Stimulated activated CD8-positive, alpha-beta memory T cell treated with anti-CD3 and anti-CD28 coated beads, Interleukin-12 subunit alpha, Interleukin-12 subunit beta, amount 100 ng/mL, for 24 hours (primary cell): ENCODE measurements at regions not wholly inside any gene's neighbourhood (a gene's known extent, or its start where the extent isn't known, plus 50 kb on each side); places are given as distances from the start of the nearest gene placed in this dataset.
"Not testable (repeated sequence)": the region's sequence is repeated elsewhere in the genome, so short reads cannot be mapped to it uniquely, and the experiment has no call there.

Source experiments
- DNase-seq: peaks from one replicate; pipeline ENCODE4 v3.0.0-alpha.2; 2020; ENCODE audit errors: extremely low read depth

DNA sequence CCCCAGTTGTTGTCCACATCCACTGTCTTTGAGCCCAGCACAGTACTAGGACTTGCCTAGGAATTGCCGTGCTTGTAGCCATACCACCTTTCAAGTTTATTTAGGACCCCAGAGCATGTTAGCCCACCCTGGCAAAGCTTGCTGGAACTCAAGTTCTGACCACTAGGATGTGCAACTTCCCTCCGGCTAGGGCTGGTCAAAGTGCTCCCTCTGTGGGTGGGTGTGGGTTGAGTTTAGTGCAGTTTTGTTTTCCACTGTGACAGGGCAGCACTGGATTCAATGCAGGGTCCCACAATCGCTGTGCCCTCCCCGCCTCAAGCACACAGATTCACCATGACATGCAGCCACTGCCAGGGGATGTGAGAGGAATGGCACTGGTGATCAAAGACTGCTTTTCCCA is 96.0 kb downstream of the RASGEF1B start:
- no peak for DNase-seq

DNA sequence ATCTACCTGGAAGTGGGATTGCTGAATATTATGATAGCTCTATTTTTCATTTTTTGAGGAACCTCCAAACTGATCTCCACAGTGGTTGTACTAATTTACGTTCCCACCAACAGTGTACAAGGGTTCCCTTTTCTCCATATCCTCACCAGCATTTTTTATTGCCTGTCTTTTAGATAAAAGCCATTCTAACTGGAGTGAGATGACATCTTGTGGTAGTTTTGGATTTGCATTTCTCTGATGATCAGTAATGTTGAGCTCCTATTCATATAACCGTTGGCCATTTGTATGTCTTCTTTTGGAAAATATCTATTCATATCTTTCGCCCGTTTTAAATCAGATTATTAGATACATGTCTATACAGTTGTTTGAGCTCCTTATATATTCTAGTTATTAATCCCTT is 101.8 kb downstream of the RASGEF1B start:
- no peak for DNase-seq

DNA sequence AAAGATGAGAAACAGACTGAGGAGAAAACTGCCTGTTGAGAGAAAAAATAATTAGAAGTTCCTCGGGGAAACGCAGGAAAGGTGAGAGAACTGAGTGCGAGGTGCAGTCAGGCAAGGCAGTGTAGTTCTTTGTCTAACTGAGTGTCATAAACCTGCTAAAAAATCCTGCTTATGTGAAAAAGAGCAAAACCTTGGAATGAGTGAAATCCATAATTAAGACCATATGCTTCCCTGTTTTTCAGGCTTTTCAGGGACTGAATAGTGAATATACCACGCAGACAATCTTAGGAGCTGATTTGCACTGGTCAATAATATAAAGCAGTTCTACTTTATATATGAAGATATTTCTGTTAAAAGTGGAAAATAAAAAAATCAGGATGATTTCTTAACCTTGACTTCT is 104.9 kb downstream of the RASGEF1B start:
- no peak for DNase-seq

DNA sequence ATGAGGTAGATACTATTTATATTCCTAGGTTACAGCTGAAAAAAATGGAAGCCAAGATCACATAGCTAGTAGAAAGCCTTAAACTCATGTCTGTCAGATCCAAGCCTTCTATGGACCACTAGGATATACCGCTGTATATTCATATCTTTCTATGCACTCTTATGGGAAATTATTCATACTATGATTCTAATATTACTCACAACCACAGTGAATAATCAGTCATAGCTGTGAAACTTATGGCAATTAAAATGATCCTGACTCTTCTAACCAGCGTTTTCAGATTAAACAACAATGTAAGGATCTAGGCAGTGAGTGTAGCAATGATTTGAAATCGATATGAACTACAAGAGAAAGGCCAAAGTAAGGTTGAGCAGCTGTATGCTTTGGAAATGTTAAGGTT is 111.0 kb downstream of the RASGEF1B start:
- no peak for DNase-seq

DNA sequence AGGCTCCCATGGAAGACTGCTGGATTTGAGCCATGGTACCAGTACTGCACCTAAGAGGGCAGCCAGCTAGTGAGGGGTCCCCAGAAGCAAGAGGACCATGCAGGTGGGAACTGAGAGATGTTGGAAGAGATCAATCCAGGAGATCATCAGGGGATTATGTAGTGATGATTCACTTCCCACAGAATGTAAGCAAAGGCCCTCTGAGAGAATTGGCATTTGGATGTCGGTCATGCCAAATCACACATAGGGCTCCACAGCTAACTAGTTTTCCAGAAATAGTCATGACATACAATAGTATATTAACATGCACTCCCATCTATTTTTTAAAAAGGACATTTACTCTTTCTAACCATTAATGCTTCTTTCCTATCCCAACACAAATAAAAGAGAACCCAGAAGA is 112.5 kb downstream of the RASGEF1B start:
- no peak for DNase-seq

DNA sequence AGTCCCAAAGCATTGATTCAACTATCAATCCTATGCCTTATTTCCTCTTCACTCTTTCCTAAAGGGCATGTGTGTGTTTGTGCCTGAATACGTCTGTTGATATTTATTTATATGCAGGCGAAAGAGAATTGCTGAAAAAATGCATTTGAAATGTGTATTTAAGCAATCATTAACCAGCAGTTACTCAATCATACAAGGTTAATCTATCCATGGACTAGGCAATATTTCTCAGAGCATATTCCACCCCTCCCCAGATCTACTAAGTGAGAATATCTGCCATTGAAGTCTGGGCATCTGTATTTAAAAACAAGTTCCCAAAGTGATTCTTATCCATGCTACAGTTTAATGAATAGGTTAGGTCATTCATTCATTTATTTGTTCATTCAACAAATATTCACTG is 113.6 kb downstream of the RASGEF1B start:
- DNase-seq = no peak

DNA sequence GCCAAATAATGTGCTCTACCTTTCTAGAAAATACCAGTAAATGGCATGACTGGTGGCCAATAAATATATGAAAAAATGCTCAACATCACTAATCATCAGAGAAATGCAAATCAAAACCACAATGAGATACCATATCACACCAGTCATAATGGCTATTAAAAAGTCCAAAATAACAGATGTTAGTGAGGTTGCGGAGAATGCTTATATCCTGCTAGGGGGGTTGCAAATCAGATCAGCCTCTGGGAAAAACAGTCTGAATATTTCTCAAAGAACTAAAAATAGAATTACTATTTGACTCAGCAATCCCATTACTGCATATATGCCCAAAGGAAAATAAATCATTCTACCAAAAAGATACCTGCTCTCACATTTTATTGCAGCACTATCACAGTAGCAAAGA is 115.1 kb downstream of the RASGEF1B start:
- no peak for DNase-seq

DNA sequence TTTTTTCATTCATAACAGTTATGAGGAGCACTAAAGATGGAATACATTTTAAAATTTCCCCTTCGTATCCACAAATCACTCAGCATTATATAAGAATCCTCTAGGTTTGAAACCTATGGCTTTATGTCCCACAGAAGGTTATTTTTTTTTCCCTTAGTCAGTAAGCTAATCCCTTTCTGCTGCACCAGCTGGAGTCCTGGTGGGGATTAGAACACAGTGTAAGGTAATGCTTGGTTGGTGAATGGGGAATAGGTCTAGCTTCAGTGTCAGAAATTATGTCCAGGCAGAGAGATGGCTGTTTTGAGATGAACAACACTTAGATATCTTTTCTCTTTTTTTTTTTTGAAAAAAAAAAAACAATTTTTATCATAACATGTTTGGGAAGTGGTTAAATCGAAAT is 116.6 kb downstream of the RASGEF1B start:
- DNase-seq = no peak

DNA sequence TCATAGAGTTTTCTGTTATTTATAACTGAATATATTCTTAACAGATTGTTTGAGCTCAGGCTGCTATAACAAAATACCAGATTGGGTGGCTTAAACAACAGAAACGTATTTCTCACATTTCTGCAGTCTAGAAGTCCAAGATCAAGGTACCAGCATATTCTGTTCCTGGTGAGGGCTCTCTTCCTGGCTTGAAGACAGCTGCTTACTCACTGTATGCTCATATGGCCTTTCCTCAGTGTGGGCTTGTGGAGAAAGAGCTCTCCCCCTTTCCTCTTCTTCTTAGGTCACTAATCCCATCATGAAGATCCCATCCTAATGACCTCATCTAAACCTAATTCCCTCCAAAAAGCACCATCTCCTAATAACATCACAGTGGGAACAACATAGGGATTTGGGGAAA is 117.8 kb downstream of the RASGEF1B start:
- no peak for DNase-seq

DNA sequence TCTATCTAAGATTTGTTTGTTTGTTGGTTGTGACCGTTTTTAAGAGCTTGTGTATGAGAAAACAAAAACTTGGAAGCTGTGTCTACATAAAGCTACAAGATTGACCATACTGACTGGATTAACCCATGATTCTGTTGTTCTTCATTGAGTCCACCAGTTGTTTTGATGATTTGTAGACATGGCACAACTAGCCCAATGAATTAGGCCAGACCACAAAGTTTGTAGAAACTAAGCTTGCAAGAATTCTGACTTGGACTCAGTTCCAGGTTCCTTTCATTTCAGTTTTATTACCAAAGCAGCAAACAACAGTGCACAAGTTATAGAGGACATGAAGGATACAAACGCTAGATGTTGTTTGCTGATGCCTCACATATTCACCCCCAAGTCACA is 119.3 kb downstream of the RASGEF1B start:
- DNase-seq = no peak

DNA sequence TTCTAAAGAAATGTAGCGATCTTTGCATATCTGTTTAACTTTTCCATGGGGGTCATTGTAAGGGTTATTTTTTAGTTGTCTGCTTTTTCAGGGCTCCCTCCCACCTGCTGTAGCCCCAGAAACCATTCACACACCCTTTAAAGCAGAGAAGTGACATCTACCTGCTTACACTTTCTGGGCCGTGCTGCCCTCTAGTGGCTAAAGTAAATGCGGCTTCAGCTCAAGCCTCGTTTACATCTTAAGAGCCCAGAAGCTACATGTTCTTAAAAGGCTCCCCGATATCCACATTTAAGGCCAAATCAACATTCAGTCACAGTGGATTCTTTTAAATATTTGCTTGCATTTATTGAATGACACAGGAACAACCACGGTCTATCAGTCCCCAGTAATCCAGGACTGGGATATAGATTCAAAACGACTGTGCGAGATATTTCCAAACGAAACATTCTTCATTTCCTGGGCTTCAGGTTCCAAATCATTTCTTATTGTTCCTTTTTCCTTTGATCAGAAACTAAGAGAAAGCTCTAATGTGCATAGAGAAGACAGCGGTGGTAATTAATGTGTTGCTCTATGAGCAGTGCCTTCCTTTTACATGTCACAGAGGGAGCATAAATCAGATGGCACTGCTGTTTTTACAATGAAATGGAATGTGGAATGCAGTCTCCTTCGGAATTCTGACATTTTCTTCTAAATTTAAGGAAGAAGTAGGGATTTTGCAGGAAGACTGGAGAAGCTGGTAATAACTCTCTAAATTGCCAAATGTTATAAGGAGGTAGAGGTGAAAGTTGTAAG is 119.9 kb downstream of the RASGEF1B start:
- peak; percentile 20 for DNase-seq

DNA sequence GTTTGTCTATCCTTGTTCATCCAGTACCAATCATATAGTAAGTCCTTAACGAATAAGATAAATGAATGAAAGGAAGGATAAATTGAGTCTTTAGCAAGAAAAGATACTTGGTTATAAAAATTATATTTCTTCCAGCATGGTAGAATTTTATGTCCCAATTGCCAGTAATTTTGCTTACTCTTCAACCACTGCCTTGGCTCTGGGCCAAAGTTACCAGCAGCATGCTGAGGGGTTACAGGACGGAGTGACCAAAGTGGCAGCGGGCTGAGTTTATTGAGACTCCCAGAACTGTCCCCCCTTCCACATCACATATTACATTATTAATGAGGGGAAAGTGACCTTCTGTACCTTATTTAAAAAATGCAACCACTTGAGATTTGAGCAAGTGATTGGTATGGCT is 121.7 kb downstream of the RASGEF1B start:
- no peak for DNase-seq

DNA sequence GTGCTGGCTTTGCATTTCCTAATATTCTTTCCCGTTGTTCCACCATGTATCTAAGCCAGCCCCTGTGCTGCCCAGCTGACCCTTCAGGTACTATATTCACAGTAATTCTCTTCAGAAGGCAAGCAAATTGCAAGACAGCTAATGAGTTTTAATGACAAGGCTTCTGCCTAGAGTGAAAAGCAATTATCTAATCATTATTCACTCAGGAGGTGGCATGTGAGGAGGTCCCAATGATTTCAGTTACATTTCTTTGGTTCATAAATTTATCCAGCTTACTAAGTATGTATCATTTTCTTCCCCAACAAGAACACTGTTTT is 123.0 kb downstream of the RASGEF1B start:
- DNase-seq = no peak

DNA sequence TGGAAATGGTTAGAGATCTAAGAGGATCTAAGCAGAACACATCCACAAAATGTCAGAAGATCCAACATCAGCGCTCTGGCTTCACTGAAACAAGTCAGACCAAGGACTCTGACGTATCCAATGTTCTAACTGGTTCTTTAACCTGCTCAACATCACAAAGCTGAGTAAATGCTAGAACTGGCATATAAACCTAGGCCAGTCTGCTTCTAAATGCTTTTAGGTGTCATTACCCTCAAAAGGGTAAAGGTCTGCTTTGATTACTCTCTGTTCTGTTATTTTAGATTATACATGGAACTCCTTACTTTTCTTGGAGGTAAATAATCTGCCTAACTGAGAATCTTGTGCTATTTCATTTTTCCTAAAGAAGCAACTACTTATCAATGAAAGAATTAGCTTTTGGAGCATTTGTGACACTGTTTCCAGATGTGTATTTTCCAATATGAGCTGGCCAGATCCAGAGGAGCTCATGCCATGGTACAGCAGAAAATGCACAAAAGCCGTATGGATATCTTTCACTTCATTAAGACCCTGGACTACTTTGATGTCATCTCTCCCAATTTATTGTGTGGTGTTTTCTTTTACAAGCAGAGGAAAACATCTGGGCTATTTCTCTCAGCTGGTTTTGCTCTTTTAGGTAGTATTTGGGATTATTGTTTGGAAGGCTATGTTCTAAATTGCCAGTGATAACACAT is 123.5 kb downstream of the RASGEF1B start:
- DNase-seq = no peak

DNA sequence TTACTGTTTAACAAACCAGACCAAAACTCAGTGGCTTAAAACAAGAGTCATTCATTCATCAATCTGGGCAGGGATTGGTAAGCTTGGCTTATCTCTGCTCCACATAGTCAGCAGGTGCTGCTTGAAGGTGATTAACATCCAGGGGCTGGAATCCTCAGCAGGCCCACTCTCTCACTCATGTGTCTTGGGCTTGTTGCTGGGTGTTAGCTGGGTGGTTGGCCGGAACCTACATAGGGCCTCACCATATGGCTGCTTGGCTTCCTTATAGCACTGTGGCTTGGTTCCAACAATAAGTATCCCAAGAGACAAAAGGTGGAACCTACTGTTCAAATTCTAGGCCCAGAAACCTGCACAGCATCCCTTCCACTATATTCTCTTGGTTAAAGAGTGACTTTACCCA is 125.0 kb downstream of the RASGEF1B start:
- DNase-seq = no peak

DNA sequence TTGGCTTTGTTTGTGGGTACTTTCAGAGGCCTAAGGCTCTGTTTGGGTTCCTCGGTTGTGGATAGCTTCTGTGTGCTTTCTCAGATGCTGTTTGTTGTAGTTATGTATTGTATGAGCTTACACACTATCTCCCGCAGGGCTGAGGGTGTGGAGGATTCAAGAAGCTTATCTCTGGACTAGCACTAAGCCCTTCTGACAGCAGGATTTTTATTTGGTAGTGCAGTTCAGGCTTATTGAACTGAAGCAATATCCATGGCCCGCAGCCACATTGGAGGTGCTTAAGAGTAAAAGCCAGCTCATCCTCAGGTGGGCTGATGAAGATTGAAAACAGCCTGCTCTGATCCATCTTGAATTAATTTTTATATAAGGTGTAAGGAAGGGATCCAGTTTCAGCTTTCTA is 128.2 kb downstream of the RASGEF1B start:
- DNase-seq = no peak

DNA sequence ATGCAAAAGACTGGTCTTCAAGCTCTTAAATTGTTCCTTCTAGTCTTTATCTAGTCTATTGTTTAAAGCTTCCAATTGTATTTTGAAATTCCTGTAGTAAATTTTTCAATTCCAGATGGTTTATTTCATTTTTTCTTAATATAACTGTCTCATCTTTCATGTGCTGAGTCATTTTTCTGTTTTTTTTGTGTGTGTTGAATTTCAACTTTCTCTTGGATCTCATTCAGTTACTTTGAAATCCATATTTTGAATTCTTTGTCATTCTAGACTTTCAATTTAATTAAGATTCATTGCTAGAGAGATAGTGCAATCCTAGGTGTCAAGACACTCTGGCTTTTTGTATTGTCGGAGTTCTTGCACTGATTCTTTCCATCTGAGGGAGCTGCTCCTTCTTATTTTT is 128.0 kb upstream of the PRKG2 start:
- DNase-seq = no peak

DNA sequence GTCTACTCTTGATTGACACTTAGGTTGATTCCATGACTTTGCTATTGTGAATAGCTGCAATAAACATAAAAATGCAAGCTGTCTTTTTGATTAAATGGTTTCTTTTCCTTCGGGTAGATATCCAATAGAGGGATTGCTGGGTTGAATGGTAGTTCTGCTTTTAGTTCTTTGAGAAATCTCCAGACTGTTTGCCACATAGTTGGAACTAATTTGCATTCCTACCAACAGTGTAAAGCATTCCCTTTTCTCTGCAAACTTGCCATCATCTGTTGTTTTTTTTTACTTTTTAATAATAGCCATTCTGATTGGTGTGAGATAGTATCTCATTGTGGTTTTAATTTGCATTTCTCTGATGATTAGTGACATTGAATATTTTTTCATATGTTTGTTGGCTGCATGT is 122.2 kb upstream of the PRKG2 start:
- no peak for DNase-seq

DNA sequence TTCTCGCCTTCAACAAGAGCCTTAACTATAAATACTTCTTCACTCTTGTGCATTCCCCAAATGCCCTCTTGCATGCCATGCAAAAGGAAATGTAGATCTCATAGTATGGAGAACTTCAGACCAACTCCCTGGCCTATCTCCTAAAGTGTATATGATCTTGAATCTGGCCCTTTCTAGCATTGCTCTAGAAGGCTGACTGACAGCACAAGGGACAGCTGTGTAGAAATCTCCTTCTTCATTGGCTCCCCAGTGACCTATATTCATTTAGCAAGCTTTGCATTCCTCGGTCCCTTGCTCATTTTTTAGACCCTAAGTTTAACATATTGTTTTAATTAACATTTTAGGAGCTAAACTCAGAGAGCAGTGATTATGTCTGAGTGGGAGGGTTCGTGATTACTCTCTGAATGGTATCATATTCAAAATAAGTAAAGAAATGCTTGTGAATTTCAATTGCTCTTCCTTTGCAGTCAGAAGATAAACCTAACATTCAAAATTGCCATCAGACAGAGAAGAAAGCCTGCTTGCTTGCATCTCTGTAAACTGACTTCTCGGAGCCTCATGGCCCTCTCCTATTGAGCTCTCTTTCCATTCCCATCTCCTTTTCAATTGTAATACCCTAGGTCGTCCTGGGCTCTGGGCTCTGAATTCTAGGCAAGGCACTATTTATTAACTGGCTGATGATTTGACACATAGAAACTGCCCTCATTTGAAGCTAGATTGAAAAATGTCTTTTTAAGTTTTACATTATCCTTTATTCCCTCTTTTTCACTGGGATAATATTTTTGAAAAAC is 120.3 kb upstream of the PRKG2 start:
- DNase-seq = no peak

DNA sequence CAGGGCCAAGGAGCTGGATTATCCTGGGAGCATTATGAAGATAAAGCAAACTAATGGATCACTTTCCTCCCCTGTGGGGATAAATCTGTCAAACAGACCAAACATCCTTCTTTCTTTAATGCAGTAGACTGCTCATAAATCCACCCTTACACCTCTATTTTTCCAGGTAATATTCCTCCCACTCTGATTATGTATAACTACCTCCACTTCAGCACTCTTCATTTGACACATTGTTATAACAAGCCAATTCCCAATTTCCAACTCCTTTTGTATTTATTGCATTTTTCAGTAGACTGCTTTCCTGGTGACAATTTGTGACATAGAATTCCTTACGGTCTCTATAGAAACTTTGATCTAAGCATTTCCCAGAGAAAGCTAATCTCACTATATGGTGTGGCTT is 115.0 kb upstream of the PRKG2 start:
- DNase-seq = no peak

DNA sequence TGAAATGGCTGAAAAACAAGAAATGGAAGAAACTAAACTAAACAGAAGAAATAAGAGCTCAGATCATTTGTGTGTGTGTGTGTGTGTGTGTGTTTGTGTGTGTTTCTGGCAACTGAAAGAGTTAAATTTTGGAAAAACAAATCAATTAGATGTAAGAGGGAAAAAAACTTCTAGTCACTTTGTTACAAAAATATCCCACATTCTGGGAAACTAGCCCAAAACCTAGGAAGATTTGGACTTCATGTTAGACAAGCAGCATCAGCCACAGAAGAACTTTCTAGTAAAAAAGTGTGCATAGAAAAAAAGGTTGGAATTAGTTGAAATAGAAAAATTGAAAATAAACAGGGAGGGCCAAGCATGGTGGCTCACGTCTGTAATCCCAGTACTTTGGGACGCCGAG is 111.6 kb upstream of the PRKG2 start:
- DNase-seq = no peak

DNA sequence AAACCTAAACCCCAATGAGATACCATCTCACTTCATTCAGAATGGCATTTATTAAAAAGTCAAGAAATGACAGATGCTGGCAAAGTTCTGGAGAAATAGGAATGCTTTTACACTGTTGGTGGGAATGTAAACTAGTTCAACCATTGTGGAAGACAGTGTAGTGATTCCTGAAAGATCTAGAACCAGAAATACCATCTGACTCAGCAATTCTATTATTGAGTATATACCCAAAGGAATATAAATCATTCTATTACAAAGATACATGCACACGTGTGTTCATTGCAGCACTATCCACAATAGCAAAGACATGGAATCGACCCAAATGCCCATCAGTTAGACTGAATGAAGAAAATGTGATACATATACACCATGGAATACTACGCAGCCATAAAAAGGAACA is 109.6 kb upstream of the PRKG2 start:
- not testable (repeated sequence) for DNase-seq

DNA sequence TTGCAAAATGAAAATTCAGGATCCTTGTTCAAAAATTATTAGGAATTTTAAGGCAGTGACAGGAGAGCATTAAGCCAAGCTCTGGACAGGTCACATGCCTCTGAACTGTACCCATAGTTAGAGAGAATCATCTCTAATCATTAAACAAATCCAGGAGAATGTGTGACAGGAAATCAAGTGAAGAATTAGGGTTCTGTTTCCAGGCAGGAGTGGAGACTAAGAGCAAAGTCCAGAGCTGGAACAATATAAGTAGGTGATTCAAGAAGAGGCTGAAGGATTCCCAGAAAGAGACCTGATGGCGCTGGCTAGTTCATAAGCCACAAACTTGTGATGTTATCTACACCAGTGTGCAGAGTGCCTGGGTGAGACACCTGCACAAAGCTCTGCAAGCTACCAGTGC is 104.6 kb upstream of the PRKG2 start:
- no peak for DNase-seq
